Common myeloid progenitor, CD34-positive (primary cell): ENCODE measurements at regions not wholly inside any gene's neighbourhood (a gene's known extent, or its start where the extent isn't known, plus 50 kb on each side); places are given as distances from the start of the nearest gene placed in this dataset.

ENCODE experiments used
- CTCF ChIA-PET: fragments of 350-600 bp; sonication (Branson Sonifier 250); formaldehyde crosslinking; loops from one replicate; lab custom pipeline; 2021; ENCODE audit warnings: antibody characterized with exemption; lab: Charles Lee
- POLR2A ChIA-PET: fragments of 350-600 bp; sonication (Branson Sonifier 250); formaldehyde crosslinking; loops from one replicate; lab custom pipeline; 2021; ENCODE audit warnings: antibody characterized with exemption; lab: Charles Lee
- DNase-seq, 3 donors: peaks; one replicate each; pipeline versions ENCODE4 v3.0.0 to v3.0.0-alpha.2; 2013
- H3K27ac ChIP-seq, 2 experiments: 1 replicate in 1 of 2; 2 replicates in 1 of 2; pipeline ENCODE4 v1.7.0; 2013; ENCODE audit warnings: inconsistent platforms in 2 of 2, low read length in 2 of 2, mild to moderate bottlenecking in 2 of 2, low read depth in 1 of 2, moderate library complexity in 1 of 2; ENCODE audit not compliant: severe bottlenecking in 2 of 2, insufficient read depth in 1 of 2, poor library complexity in 1 of 2
- H3K27me3 ChIP-seq, 5 experiments: replicated peaks in 2 of 5; 1 replicate in 3 of 5; 2 replicates in 2 of 5; pipeline versions ENCODE4 v1.6.1 to v1.7.0; 2013; ENCODE audit warnings: low read length in 4 of 5, mild to moderate bottlenecking in 2 of 5, moderate library complexity in 2 of 5, inconsistent platforms in 1 of 5; ENCODE audit not compliant: insufficient read depth in 5 of 5, control insufficient read depth in 4 of 5
- H3K36me3 ChIP-seq, 4 experiments: 1 replicate in 2 of 4; 2 replicates in 2 of 4; pipeline versions ENCODE4 v1.6.1 to v1.7.0; 2013; ENCODE audit warnings: low read length in 3 of 4, control low read depth in 1 of 4, mild to moderate bottlenecking in 1 of 4; ENCODE audit not compliant: control insufficient read depth in 4 of 4, insufficient read depth in 4 of 4
- H3K4me1 ChIP-seq, 4 experiments: 1 replicate in 3 of 4; 2 replicates in 1 of 4; pipeline versions ENCODE4 v1.6.1 to v1.7.1; 2013; ENCODE audit warnings: low read length in 3 of 4, mild to moderate bottlenecking in 3 of 4, control low read depth in 1 of 4, inconsistent platforms in 1 of 4, moderate library complexity in 1 of 4; ENCODE audit not compliant: control insufficient read depth in 4 of 4, insufficient read depth in 4 of 4; ENCODE audit errors: control extremely low read depth in 1 of 4
- H3K4me3 ChIP-seq, 7 experiments: 1 replicate in 4 of 7; 2 replicates in 3 of 7; pipeline versions ENCODE4 v1.5.1 to v1.7.0; 2013; ENCODE audit warnings: mild to moderate bottlenecking in 7 of 7, low read length in 6 of 7, moderate library complexity in 6 of 7, inconsistent platforms in 2 of 7, low read depth in 2 of 7, control low read depth in 1 of 7; ENCODE audit not compliant: insufficient read depth in 4 of 7, control insufficient read depth in 1 of 7; ENCODE audit errors: extremely low read depth in 1 of 7
- H3K9me3 ChIP-seq, 5 experiments: 1 replicate in 4 of 5; 2 replicates in 1 of 5; pipeline versions ENCODE4 v1.6.1 to v1.7.1; 2013; ENCODE audit warnings: low read length in 4 of 5, mild to moderate bottlenecking in 2 of 5, inconsistent platforms in 1 of 5, low read depth in 1 of 5, moderate library complexity in 1 of 5; ENCODE audit not compliant: control insufficient read depth in 4 of 5, insufficient read depth in 2 of 5; ENCODE audit errors: control extremely low read depth in 1 of 5
- WGBS: methylation state at CpG from one replicate; pipeline ENCODE4 v1.1.5; 2013; ENCODE audit not compliant: insufficient coverage; 5-methylcytosine and 5-hydroxymethylcytosine counted together

- H3K36me3 ChIP-seq, result no peaks in the 10 kb centered on the region
- no peak overlapping the region for H3K4me3 ChIP-seq
- no peaks in the 10 kb centered on the region for H3K9me3 ChIP-seq
- peaks cover 0 to 7% (median 4%) of the 10 kb centered on the region in 5 experiments for H3K27me3 ChIP-seq
- ChIA-PET CTCF (no interaction called here), POLR2A (no interaction called here)
- DNase-seq, result no peak
- no peak overlapping the region for H3K27ac ChIP-seq
- H3K4me1 ChIP-seq, result no peaks in the 10 kb centered on the region
Measured at GRCh38 chr15:95013381-95013780, 782.0 kb downstream of the MCTP2 start.

DNA sequence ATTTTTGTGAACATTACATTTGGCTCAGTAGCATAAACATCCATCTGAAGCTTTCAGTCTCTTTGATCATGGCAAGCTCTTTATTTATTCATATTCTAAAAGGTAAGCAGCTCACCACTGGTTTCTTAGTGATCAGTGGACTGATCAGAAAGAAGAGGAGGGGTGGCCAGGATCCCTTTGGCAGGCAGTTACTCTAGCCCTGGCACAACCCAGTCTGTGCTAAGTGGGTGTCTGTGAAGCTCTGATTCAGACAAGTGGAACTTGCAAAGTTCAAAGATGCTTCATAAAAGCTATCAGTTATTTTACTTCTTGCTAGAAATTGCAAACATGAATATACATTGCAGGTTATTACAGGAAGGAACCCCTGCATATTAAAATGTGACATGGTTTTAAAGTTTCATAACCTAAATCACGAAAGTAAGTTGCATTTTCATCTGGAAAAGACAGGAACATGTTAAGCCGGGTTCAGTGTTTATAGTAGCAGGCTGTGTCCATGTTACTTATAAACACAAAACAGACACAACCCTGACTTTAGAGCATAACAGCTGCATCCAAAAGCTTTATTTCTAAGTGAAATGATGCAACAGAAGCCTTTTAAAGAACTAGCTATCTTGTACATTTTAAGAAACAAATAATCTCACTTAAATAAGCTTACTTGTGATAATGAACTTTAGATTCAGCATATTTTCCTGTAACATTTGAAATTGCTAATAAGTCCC, 785.3 kb downstream of the MCTP2 start:
- ChIA-PET CTCF (no interaction called here), POLR2A (no interaction called here)
- Histone ChIP-seq H3K36me3 (no peaks in the 10 kb centered on the region), H3K27ac (no peak overlapping the region), H3K9me3 (peaks cover 0 to 2% (median 0%) of the 10 kb centered on the region in 5 experiments), H3K27me3 (peaks cover 0 to 5% (median 2%) of the 10 kb centered on the region in 5 experiments), H3K4me1 (no peaks in the 10 kb centered on the region), H3K4me3 (no peak overlapping the region)
- no peak for DNase-seq
- 80% methylated on average over 1 of the region's 2 CpGs for WGBS

GRCh38 chr15:95017666-95018328, 786.4 kb downstream of the MCTP2 start:
- POLR2A ChIA-PET, result no interaction called here
- DNase-seq, result no peak
- 100% methylated on average over 1 of the region's 4 CpGs for WGBS
- no peaks in the 10 kb centered on the region for H3K4me1 ChIP-seq
- H3K9me3 ChIP-seq, result peaks cover 0 to 2% (median 0%) of the 10 kb centered on the region in 5 experiments
- H3K27ac ChIP-seq, result no peak overlapping the region
- H3K36me3 ChIP-seq, result no peaks in the 10 kb centered on the region
- H3K27me3 ChIP-seq, result peaks cover 0 to 5% (median 0%) of the 10 kb centered on the region in 5 experiments
- H3K4me3 ChIP-seq, result no peak overlapping the region
- CTCF ChIA-PET, result no interaction called here

DNA sequence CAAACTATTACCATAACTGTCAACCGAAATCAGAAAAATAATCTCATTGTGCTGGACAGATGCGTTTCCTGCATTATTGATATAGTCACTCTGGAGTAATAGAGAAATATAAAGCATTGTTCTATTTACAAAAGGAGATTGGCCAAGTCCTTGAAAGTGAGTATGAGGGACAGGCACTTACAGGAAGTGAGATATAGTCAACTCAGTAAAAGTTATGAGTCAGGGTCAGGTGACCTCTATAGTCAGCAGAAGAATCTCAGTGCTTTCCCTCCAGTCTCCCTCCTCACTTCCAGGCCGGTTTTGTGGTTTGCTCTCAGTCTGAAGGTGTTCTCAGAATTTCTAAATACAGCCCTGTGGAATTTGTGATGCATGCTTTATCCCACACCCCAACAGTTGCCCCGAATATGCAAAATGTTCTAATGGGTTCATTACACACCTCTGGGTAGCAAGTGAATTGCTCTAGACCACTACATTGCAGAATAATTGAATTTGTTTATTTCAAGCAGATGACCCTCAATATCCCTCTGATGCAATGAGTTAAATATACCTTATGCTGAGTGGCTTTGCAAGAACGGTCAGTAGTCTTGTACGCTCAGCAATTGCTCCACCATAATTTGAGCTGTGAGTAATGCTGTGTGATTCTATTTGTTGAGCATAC, 787.7 kb downstream of the MCTP2 start:
- POLR2A ChIA-PET, result no interaction called here
- no peak overlapping the region for H3K27ac ChIP-seq
- peaks cover 0 to 5% (median 0%) of the 10 kb centered on the region in 5 experiments for H3K27me3 ChIP-seq
- H3K36me3 ChIP-seq, result no peaks in the 10 kb centered on the region
- no peaks in the 10 kb centered on the region for H3K4me1 ChIP-seq
- CTCF ChIA-PET, result no interaction called here
- no peak overlapping the region for H3K4me3 ChIP-seq
- DNase-seq, result peak in 2 of 3 donors; percentile 1 to 2
- WGBS, result 33% methylated on average over 1 of the region's 6 CpGs
- peaks cover 0 to 2% (median 0%) of the 10 kb centered on the region in 5 experiments for H3K9me3 ChIP-seq

DNA sequence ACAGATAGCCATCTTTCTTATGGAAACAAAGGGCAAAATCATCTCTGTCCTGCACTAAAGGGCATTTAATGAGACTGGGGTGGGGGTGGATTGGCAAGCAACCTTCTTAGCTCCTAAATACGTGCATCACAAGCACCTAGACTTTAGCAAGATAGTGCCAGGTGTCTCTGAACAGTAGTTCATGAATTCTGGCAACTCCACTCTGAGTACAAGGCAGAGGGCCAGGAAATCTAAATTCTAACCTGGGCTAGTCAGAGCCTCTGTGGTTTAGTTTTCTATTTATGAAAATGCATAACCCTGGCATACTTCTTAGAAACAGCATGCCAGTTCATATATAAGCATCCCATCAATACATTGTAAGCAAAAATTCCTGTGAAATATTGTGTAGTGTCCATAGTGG, 788.5 kb downstream of the MCTP2 start:
- 100% methylated on average over 1 of the region's 1 CpG for WGBS
- no peaks in the 10 kb centered on the region for H3K4me1 ChIP-seq
- no peak overlapping the region for H3K27ac ChIP-seq
- H3K36me3 ChIP-seq, result no peaks in the 10 kb centered on the region
- peaks cover 0 to 8% (median 0%) of the 10 kb centered on the region in 5 experiments for H3K27me3 ChIP-seq
- no peak for DNase-seq
- H3K9me3 ChIP-seq, result peaks cover 0 to 2% (median 0%) of the 10 kb centered on the region in 5 experiments
- CTCF ChIA-PET, result no interaction called here
- no peak overlapping the region for H3K4me3 ChIP-seq
- POLR2A ChIA-PET, result no interaction called here

GRCh38 chr15:95021816-95022215, 790.5 kb downstream of the MCTP2 start:
- Histone ChIP-seq H3K27ac (no peak overlapping the region), H3K4me3 (no peak overlapping the region), H3K27me3 (peaks cover 0 to 12% (median 0%) of the 10 kb centered on the region in 5 experiments), H3K36me3 (no peaks in the 10 kb centered on the region), H3K4me1 (no peaks in the 10 kb centered on the region), H3K9me3 (peaks cover 0 to 2% (median 0%) of the 10 kb centered on the region in 5 experiments)
- DNase-seq, result no peak
- ChIA-PET POLR2A (no interaction called here), CTCF (no interaction called here)
- WGBS, result no CpG with 5 or more reads among the region's 2 CpGs

GRCh38 chr15:95024351-95024750, 793.0 kb downstream of the MCTP2 start:
- CTCF ChIA-PET, result interaction anchor here (1.0 to 2.4 kb wide), 6 partner anchors 180 to 440 kb away, joined by 3 to 11 read pairs (median 3); no protein-coding TSS in a partner anchor
- DNase-seq, result peak; percentile 19 to 40 (median 35)
- Histone ChIP-seq H3K27ac (no peak overlapping the region), H3K4me1 (no peaks in the 10 kb centered on the region), H3K4me3 (no peak overlapping the region), H3K36me3 (no peaks in the 10 kb centered on the region), H3K27me3 (peaks cover 0 to 12% (median 0%) of the 10 kb centered on the region in 5 experiments), H3K9me3 (peaks cover 0 to 2% (median 0%) of the 10 kb centered on the region in 5 experiments)
- WGBS, result 70% methylated on average over 2 of the region's 2 CpGs
- POLR2A ChIA-PET, result no interaction called here
